Lower lobe of right lung (tissue), 2 donors: ENCODE measurements at regions not wholly inside any gene's neighbourhood (a gene's known extent, or its start where the extent isn't known, plus 50 kb on each side); places are given as distances from the start of the nearest gene placed in this dataset.
A peak's percentile ranks its signal among the peaks of the same experiment; 100 is the strongest.
"Not testable (repeated sequence)": the region's sequence is repeated elsewhere in the genome, so short reads cannot be mapped to it uniquely, and the experiment has no call there.

ENCODE experiments used
- ATAC-seq, 2 donors: fragments of 200-7000 bp; cut with Tn5 transposase; one replicate each; pipeline ENCODE4 v1.9.1; 2020 to 2022; ENCODE audit warnings: mild to moderate bottlenecking in 2 of 2, moderate library complexity in 2 of 2
- DNase-seq: peaks from one replicate; pipeline ENCODE4 v3.0.0-alpha.2; 2020
- H3K27ac ChIP-seq: fragments of 200-600 bp; one replicate; pipeline ENCODE4 v1.8.0; 2022
- H3K27me3 ChIP-seq: fragments of 200-600 bp; one replicate; pipeline ENCODE4 v1.8.0; 2022; ENCODE audit warnings: low read depth
- H3K36me3 ChIP-seq: fragments of 200-600 bp; one replicate; pipeline ENCODE4 v1.8.0; 2022; ENCODE audit warnings: mild to moderate bottlenecking
- H3K4me1 ChIP-seq: fragments of 200-600 bp; one replicate; pipeline ENCODE4 v1.8.0; 2022
- H3K4me3 ChIP-seq: fragments of 200-600 bp; one replicate; pipeline ENCODE4 v1.8.0; 2022; ENCODE audit warnings: mild to moderate bottlenecking
- H3K9me3 ChIP-seq: fragments of 200-600 bp; one replicate; pipeline ENCODE4 v1.8.0; 2022
- intact Hi-C: fragments of 100-400 bp; cut with DNase I; formaldehyde crosslinking; loops from one replicate; pipeline ENCODE4 v1.11.0; 2022
- TF ChIP-seq, protein P1 (sequence below): fragments of 200-600 bp; IDR thresholded peaks from one replicate; pipeline ENCODE4 v1.8.0; 2022; ENCODE audit warnings: antibody characterized with exemption, mild to moderate bottlenecking
- donor health status: DM: no; HTN: yes; CAD: no; lungs with severe emphysema.

DNA sequence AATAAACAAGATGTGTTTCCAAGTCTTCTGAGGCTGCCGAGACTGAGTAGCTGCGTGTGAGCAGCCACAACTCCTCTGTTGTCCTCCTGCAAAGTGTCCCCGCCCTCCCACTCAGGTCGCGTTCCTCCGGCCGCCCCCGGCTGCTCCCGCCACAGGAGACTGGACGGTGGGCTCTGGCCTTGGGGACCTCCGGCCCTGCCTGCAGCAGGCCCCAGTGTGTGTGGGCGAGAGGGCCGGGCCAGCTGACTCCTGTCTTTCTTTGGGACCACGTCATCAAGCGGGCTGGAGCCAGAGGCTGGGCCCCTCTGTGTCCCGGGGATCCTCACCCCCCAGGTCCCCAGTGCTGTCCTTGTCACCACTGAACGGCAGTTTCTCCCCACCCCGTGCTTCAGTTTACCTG, 175.3 kb downstream of the NPIPB11 start:
- TF ChIP-seq, protein P1, sequence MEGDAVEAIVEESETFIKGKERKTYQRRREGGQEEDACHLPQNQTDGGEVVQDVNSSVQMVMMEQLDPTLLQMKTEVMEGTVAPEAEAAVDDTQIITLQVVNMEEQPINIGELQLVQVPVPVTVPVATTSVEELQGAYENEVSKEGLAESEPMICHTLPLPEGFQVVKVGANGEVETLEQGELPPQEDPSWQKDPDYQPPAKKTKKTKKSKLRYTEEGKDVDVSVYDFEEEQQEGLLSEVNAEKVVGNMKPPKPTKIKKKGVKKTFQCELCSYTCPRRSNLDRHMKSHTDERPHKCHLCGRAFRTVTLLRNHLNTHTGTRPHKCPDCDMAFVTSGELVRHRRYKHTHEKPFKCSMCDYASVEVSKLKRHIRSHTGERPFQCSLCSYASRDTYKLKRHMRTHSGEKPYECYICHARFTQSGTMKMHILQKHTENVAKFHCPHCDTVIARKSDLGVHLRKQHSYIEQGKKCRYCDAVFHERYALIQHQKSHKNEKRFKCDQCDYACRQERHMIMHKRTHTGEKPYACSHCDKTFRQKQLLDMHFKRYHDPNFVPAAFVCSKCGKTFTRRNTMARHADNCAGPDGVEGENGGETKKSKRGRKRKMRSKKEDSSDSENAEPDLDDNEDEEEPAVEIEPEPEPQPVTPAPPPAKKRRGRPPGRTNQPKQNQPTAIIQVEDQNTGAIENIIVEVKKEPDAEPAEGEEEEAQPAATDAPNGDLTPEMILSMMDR: no peak
- DNase-seq (no peak), ATAC-seq (no peak)
- Histone ChIP-seq H3K4me1 (no peaks in the 10 kb centered on the region), H3K36me3 (no peaks in the 10 kb centered on the region), H3K4me3 (no peak overlapping the region), H3K27ac (no peak overlapping the region), H3K9me3 (no peaks in the 10 kb centered on the region), H3K27me3 (no peaks in the 10 kb centered on the region)
- intact Hi-C loops: no loop called here

DNA sequence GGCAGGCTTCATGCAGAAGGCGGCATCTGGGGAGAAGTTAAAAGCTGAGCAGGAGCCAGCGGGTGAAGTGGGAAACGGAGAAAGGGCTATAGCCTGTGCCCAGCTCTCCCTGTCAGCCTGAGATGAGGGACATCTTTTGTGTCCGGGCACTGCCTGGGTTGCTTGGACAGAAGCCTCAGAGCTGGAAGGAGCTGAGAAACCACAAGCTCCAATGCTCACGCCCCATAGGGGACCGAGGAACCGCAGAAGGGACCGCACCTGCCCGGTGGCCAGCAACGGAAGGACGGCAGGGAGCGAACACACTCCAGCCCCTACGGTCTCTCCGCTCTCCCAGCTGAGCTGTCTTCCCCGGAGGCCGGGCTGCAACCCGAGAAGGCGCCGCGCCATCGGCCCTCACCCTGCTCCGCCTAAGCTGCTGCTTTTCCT, 175.8 kb downstream of the NPIPB11 start:
- ATAC-seq: no peak
- H3K4me1 ChIP-seq: no peaks in the 10 kb centered on the region
- no peak overlapping the region for H3K27ac ChIP-seq
- no peaks in the 10 kb centered on the region for H3K27me3 ChIP-seq
- no peak overlapping the region for H3K4me3 ChIP-seq
- TF ChIP-seq, protein P1: no peak
- intact Hi-C loops: no loop called here
- no peaks in the 10 kb centered on the region for H3K36me3 ChIP-seq
- H3K9me3 ChIP-seq: no peaks in the 10 kb centered on the region
- DNase-seq: no peak

DNA sequence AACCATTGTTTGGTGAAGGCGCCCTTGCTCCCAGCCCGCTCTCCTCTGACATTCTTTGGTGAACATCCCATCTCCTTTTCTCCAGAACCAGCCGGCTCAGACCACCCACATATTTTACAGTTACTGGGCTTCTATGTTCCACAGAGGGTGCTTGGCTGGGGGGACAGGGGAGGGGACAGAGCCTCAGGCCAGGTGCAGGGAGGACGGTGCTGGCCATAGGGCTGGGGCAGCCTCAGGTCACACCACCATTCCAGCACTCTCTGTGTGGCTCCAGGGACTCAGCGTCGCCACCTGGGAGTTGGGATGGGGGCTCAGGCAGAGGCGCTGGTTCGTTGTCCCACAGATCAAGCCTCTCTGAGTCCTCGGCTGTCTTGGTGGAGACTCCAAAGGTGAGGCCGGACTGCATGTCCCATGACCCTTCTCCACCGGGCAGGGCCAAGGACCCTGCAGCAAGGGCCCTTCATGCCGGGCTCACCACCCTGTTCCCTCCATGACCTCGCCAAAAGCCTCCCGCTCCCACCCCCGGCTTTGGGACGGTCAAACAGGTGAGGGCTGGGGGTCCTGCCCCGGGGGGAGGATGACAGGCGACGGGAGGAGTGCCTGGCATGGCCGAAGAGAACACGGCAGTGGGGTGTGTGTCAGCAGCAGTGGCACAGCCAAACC, 176.4 kb downstream of the NPIPB11 start:
- H3K9me3 ChIP-seq, H3K4me1 ChIP-seq, DNase-seq, H3K4me3 ChIP-seq, H3K36me3 ChIP-seq, ATAC-seq, intact Hi-C loops, H3K27me3 ChIP-seq, H3K27ac ChIP-seq: not testable (repeated sequence)

DNA sequence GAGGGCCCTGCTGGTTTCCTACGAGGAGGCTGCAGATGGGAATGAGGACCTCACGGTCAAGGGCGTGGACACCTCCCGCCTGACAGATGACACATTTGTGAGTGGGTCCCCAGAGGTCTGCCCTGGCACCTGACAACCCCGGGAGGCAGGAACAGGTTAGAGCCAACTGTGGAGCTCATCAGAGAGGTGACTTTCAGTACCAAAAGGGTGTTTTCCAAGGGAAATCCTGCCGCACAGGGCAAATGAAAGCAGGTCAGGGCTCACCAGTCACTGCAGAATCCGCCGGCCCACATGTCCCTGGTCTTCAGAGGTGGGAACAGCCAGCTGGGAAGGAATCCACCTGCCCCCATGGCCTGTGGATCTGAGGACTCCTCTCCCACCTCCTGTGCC, 176.9 kb downstream of the NPIPB11 start:
- H3K9me3 ChIP-seq, H3K27me3 ChIP-seq, H3K4me3 ChIP-seq, H3K27ac ChIP-seq, H3K4me1 ChIP-seq, H3K36me3 ChIP-seq, intact Hi-C loops, DNase-seq, ATAC-seq: not testable (repeated sequence)

DNA sequence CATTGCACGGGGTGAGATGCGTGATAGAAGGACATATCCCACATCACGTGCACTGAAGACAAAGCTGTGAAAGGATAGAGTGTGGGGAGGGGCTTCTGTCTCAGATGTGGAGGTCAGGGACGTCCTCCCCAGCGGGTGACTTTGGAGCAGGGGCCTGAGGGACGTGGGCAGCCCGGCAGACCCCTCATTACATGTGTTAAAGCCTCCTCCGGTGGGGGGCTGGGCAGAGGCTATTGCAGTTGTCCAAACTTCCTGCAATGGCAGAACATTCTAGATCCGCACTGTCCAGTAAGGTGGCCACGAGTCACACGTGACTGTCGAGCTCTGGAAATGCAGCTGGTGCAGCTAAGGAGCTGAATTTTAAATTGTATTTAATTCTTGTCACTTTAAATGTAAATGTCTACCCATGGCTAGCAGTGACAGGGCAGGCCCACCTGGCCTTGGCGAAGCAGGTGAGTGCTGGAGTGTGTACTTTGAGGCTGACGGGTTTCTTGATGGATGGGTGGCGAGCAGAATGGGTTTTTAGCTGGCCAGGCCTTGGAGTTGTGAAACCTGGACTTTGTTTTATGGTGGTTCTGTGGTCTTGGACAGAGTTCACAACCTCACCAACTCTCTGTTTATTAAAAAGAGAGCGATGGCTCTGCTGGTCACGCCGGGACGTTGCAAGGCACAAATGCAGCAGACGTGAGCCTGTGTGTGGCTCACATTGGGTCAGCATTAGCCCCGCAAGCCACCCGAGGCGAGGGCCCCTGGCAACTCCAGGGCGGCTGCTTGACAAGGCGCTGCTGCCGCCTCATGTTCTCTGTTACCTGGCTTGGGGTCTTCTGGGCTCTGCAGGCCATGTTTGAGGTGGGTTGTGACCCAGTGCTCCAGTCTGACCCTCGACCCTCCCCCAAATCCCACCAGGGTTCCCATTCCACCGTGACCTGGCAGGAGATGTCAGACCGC, 177.6 kb downstream of the NPIPB11 start:
- not testable (repeated sequence) for H3K36me3 ChIP-seq, DNase-seq, H3K27me3 ChIP-seq

DNA sequence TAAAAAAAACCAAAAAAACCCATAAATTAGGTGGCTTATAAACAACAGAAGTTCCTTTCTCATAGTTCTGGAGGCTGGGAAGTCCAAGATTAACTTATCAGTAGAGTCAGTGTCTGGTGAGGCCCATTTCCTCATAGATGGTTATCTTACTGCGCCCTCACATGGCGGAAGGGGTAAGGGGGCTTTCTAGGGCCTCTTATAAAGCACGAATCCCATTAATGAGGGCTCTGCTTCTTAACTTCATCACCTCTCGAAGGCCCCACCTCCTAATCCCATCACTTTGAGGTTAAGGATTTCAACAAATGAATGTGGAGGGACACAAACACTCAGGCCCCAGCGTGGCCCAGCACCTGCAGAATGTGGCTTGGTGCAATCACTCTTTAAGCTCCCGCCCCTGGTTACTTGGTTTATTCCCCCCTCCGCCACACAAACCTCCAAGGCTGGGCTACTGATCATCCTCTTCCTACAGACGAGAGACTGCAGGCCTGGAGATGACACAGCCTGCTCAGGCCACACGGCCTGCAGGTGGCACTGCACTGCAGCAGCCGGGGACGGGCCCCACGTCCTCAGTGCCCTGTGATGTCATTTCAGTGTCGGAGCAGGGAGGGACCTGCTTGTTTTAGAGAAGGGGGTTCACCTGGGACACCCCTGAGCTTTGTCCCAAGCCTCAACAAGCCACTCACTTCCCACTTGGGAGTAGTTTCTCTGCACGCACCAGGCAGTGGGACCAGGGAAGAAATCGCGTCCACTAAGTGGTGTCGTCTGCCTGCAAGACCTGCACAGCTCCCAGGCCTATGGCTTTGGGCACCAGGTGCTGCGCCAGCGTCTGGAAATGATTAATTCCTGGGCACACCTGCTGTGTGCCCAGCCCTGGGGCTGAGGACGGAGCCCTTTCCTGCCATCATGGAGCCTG, 178.5 kb downstream of the NPIPB11 start:
- peak; percentile 85 for ATAC-seq

More for the DNA sequence above, 177.6 kb downstream of the NPIPB11 start:
- H3K9me3 ChIP-seq, ATAC-seq, H3K4me1 ChIP-seq, H3K4me3 ChIP-seq, intact Hi-C loops, H3K27ac ChIP-seq: not testable (repeated sequence)

More for the DNA sequence above, 178.5 kb downstream of the NPIPB11 start:
- H3K4me3 ChIP-seq, H3K9me3 ChIP-seq, H3K27me3 ChIP-seq, H3K27ac ChIP-seq, intact Hi-C loops, H3K36me3 ChIP-seq, H3K4me1 ChIP-seq: not testable (repeated sequence)
- TF ChIP-seq, protein P1: peak; percentile 40
- peak; percentile 64 for DNase-seq
